ENCODE measurements at regions not wholly inside any gene's neighbourhood (a gene's known extent, or its start where the extent isn't known, plus 50 kb on each side); places are given as distances from the start of the nearest gene placed in this dataset.

DNA sequence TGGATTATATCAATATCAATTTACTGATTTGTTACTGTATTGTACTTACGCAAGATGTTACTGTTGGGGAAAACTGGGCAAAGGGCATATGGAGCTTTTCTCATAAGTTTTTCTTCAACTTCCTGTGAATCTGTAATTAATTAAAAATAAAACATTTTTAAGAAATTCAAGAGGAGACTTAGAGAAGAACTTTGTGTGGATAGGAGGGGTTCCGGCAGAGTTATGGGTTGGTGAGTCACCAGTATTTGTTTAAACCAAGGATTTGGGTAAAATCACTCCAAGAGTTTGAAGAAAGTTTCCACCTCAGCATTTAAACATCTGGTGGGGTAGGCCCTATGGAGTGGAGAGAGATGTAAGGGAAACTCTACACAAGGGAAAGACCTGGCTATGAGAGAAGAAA is 379.6 kb downstream of the TSHZ3 start:
- Histone ChIP-seq H3K27me3 (ENCODE audit: control insufficient read depth, insufficient read depth, low read length) (no peaks in the 10 kb centered on the region), H3K4me3 (ENCODE audit: low read depth, low read length) (no peak overlapping the region), H3K36me3 (ENCODE audit: control insufficient read depth, insufficient read depth, low read length) (no peaks in the 10 kb centered on the region)
- no peak for TF ChIP-seq CTCF (IDR thresholded peaks at IDR 0.05; ENCODE audit: insufficient read depth, low read length, poor library complexity, severe bottlenecking)
- no peak for DNase-seq (ENCODE audit: low read depth)

GRCh38 chr19:30968841-30969399 is 380.3 kb downstream of the TSHZ3 start:
- DNase-seq (ENCODE audit: low read depth), result no peak
- Histone ChIP-seq H3K4me3 (ENCODE audit: low read depth, low read length) (no peak overlapping the region), H3K36me3 (ENCODE audit: control insufficient read depth, insufficient read depth, low read length) (no peaks in the 10 kb centered on the region), H3K27me3 (ENCODE audit: control insufficient read depth, insufficient read depth, low read length) (no peaks in the 10 kb centered on the region)
- no peak for TF ChIP-seq CTCF (IDR thresholded peaks at IDR 0.05; ENCODE audit: insufficient read depth, low read length, poor library complexity, severe bottlenecking)

- Histone ChIP-seq H3K27me3 (ENCODE audit: control insufficient read depth, insufficient read depth, low read length) (no peaks in the 10 kb centered on the region), H3K36me3 (ENCODE audit: control insufficient read depth, insufficient read depth, low read length) (no peaks in the 10 kb centered on the region), H3K4me3 (ENCODE audit: low read depth, low read length) (no peak overlapping the region)
- no peak for TF ChIP-seq CTCF (IDR thresholded peaks at IDR 0.05; ENCODE audit: insufficient read depth, low read length, poor library complexity, severe bottlenecking)
- DNase-seq (ENCODE audit: low read depth), result no peak
These were observed 381.0 kb downstream of the TSHZ3 start for GRCh38 chr19:30968210-30968609.

- TF ChIP-seq CTCF (IDR thresholded peaks at IDR 0.05; ENCODE audit: insufficient read depth, low read length, poor library complexity, severe bottlenecking), result no peak
- H3K36me3 ChIP-seq (ENCODE audit: control insufficient read depth, insufficient read depth, low read length), result no peaks in the 10 kb centered on the region
- H3K4me3 ChIP-seq (ENCODE audit: low read depth, low read length), result no peak overlapping the region
- DNase-seq (ENCODE audit: low read depth), result no peak
- no peaks in the 10 kb centered on the region for H3K27me3 ChIP-seq (ENCODE audit: control insufficient read depth, insufficient read depth, low read length)
These were observed 382.8 kb downstream of the TSHZ3 start for GRCh38 chr19:30966486-30966885.

DNA sequence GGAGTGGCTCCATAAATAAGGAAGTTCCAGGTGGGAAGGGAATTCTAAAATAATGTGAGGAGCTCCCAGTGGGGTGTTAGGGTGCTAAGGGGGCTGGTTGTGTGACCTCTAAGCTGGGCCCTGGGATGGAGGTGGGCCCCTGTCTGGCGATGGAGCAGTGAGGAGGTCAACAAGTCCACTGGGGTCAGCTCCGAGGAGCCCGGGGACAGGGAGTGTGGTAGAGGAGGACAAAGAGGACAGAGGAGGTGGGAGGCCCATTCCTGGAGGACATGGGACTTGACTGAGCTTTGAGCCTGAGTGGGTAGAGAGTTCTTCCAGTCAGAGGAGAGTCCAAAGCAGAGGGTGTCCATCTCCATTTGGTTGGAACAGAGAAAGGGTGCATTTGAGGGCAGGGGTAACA is 390.2 kb downstream of the TSHZ3 start:
- no peak for DNase-seq (ENCODE audit: low read depth)
- Histone ChIP-seq H3K36me3 (ENCODE audit: control insufficient read depth, insufficient read depth, low read length) (no peaks in the 10 kb centered on the region), H3K4me3 (ENCODE audit: low read depth, low read length) (no peak overlapping the region), H3K27me3 (ENCODE audit: control insufficient read depth, insufficient read depth, low read length) (no peaks in the 10 kb centered on the region)
- TF ChIP-seq CTCF (IDR thresholded peaks at IDR 0.05; ENCODE audit: insufficient read depth, low read length, poor library complexity, severe bottlenecking), result no peak

All from kidney epithelial cell (primary cell).